ENCODE measurements at regions not wholly inside any gene's neighbourhood (a gene's known extent, or its start where the extent isn't known, plus 50 kb on each side); places are given as distances from the start of the nearest gene placed in this dataset.

- no peak for TF ChIP-seq POLR2A (IDR thresholded peaks at IDR 0.05)
- TF ChIP-seq, protein P1, sequence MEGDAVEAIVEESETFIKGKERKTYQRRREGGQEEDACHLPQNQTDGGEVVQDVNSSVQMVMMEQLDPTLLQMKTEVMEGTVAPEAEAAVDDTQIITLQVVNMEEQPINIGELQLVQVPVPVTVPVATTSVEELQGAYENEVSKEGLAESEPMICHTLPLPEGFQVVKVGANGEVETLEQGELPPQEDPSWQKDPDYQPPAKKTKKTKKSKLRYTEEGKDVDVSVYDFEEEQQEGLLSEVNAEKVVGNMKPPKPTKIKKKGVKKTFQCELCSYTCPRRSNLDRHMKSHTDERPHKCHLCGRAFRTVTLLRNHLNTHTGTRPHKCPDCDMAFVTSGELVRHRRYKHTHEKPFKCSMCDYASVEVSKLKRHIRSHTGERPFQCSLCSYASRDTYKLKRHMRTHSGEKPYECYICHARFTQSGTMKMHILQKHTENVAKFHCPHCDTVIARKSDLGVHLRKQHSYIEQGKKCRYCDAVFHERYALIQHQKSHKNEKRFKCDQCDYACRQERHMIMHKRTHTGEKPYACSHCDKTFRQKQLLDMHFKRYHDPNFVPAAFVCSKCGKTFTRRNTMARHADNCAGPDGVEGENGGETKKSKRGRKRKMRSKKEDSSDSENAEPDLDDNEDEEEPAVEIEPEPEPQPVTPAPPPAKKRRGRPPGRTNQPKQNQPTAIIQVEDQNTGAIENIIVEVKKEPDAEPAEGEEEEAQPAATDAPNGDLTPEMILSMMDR (IDR thresholded peaks at IDR 0.05): no peak
Observed at GRCh38 chr11:70878366-70878765, 374.0 kb downstream of the SHANK2 start.
